GM21737 (cell line): ENCODE measurements at regions not wholly inside any gene's neighbourhood (a gene's known extent, or its start where the extent isn't known, plus 50 kb on each side); places are given as distances from the start of the nearest gene placed in this dataset.

Experiments used
- ATAC-seq: cut with Tn5 transposase; IDR thresholded peaks from one replicate; pipeline ENCODE4 v1.9.1; 2021; ENCODE audit warnings: mild to moderate bottlenecking, moderate library complexity; ENCODE audit not compliant: unreplicated experiment

DNA sequence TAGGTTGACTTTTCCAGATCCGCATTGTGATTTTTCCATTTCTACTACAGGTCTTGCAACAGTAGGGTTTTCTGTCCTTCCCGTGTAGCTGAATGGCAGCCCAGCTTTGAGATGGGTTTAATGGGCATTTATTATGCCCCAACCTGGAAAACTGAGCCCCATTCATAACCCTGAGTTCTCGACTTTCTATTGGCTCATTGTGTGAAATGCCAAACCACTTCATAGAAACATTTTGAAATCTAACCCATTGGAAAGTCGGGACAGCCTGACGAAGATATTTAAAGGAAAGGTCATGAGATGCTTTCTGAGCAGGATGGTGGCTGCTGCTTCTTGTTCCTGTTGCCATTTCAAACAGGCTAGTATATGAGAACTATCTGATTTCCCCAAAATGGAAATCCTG, 203.5 kb downstream of the ZFP36L2 start:
- no peak for ATAC-seq

DNA sequence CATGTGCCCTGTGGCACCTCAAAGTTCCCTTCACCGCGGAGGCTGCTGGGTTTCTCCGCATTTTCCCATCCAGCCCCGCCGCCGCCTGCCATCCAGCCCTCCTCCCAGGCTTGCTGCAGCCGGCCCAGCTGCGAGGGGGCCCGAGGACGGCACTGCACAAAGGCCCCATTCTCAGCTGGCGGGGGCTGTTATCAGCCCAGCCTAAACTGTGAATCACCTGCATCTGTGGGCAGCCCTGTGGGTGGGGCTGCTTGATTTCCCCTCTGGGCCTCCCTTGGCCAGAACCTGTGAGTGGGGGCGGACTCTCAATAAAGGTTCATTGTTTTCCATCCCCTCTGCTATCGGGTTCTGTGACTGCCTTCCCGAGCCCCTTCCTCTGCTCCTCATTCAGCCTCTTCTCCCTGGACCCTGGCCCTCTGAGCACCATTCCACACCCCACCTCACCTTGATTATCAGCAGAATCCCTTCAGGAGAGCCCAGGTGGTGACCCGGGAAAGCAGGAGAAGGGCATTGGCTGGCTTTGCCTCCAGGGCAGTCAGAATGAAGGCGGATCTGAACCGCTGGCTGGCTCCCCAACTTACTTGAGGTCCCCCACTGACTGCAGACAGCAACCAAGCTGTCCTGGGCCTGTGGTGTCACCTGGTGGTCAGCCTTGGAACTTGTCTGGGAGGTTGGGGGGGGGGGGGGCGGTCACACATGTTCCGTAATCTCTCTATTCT, 204.5 kb downstream of the ZFP36L2 start:
- no peak for ATAC-seq

DNA sequence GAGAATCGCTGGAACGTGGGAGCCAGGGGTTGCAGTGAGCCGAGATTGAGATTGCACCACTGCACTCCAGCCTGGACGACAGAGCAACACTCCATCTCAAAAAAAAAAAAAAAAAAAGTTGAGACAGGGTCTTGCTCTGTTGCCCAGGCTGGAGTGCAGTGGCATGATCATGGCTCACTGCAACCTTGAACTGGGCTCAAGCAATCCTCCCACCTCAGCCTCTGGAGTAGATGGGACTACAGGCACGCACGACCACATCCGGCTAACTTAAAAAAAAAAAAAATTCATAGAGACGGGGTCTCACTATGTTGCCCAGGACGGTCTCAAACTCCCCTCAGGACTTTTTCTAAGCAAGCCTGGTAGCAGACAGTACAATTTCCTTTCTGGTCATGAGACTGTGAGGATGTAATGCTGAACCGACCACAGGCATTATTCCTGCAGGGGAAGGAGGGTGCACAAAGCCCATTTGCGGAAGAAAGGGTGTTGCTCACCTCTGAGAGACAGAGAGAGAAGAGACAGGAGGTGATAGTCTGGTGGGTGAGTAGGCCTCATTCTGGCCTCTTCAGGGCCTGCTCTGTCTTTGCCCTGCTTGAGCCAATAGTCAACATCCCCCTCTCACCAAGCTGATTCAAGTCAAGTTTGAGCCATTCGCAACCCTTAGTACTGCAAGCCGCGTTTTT, 205.3 kb downstream of the ZFP36L2 start:
- no peak for ATAC-seq

DNA sequence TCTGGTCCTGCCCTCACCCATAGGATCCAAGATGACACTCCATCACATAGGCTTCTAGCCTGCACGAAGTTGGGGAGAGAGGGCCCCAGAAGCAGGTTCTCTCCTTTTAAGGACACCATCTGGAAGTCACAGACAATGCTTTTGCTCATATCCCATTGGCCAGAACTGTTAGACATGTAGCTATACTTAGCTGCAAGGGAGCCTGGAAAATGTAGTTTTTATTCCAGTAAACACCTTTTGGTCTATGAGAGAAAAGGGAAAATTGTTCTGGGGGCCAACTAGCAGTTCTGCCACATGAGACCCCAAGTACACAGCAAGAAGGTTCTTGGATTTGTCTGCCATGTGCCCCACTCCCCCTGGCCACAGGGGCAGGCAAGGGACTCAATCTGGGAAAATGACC, 206.1 kb downstream of the ZFP36L2 start:
- ATAC-seq, result no peak

- ATAC-seq, result no peak
Measured at GRCh38 chr2:43019536-43020183, 206.7 kb downstream of the ZFP36L2 start.

GRCh38 chr2:43019025-43019367, 207.4 kb downstream of the ZFP36L2 start:
- ATAC-seq, result no peak

DNA sequence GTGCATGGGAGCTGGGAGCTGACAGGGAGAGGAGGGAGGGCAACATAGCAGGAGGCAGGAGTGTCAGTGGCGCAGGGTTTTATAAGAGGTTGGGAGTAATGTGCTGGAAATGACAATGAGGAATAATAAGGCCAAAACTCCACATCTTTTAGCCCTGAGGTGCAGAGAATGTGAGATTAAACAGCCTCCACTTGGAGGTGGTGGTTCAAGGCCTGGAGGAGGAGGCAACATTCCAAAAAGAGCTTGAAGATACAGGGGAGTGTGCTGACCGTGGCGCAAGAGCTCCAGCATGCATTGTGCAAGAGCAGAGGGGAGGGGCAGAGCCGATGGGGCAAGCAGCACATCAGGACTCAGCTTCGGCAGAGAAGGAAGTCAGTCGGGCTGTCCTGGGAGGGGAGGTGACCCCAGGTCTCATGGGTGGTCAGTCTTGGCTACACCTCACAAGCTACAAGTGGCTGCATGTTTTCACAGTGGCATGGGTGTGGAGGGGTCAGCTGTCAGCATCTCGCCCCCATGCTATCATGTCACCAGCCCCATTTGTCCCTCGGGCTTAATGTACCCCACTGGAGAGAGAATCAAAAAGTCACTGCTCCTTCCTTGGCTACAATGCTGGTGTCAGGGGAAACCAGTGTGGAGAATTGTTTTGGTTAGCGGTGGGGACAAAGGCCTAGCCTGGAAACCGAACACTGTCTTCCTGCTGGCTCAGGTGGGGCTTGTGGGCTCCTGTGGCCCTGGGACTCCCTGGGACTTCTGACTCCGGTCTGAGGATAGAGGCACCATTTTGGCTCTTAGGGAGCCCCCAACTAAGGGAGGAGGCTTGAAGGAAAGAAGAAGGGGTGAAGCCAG, 208.0 kb downstream of the ZFP36L2 start:
- no peak for ATAC-seq

- ATAC-seq, result no peak
Measured at GRCh38 chr2:43013821-43014345, 212.5 kb downstream of the ZFP36L2 start.

- ATAC-seq, result no peak
Measured at GRCh38 chr2:43012966-43013365, 213.4 kb downstream of the ZFP36L2 start.

DNA sequence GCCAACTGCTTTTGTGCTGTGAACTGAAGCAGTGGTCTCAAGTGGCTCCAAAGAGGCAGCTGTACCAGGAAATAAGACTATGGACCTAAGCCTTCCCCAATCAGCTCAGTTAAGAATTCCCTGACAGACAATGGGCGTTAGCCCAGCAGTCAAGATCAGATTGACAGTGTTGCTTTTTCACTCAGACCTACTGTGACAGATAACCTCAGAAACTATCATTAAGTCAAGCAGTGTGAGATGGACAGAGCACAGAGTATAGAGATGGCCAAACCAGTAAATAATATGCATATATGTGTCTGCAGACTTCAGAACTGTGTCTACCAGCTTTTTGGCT, 215.3 kb downstream of the ZFP36L2 start:
- ATAC-seq, result no peak

GRCh38 chr2:43010438-43011157, 215.8 kb downstream of the ZFP36L2 start:
- no peak for ATAC-seq

DNA sequence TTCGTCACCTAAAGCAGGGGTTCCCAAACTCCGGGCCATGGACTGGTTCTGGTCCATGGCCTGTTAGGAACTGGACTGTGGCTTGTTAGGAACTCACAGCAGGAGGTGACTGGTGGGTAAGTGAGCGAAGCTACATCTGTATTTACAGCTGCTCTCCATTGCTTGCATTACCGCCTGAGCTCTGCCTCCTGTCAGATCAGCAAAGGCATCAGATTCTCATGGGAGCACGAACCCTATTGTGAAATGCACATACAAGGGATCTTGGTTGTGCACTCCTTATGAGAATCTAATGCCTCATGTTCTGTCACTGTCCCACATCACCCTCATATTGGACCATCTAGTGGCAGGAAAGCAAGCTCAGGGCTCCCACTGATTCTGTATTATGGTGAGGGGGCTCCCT, 217.0 kb downstream of the ZFP36L2 start:
- ATAC-seq, result no peak

GRCh38 chr2:43008388-43008787, 216.0 kb upstream of the HAAO start:
- ATAC-seq, result no peak

DNA sequence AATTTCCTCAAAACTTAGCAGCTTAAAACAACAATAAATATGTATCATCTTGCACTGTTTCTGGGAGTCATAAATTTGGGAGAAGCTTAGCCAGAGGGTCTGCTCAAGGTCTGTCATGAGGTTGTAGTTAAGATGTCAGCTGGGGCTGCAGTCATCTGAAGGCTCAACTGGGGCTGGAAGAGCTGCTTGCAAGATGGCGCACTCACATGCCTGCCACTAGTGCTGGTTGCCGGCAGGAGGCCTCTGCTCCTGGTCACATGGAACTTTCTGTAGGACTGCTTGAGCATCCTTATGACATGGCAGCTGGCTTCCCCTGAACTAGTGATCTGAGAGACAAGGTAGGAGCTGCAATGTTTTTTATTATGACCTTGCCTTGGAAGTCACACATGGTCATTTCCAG, 215.5 kb upstream of the HAAO start:
- ATAC-seq, result no peak

- no peak for ATAC-seq
Measured at GRCh38 chr2:43006834-43007543, 214.6 kb upstream of the HAAO start.

- ATAC-seq, result no peak
Measured at GRCh38 chr2:43005975-43006833, 213.8 kb upstream of the HAAO start.

DNA sequence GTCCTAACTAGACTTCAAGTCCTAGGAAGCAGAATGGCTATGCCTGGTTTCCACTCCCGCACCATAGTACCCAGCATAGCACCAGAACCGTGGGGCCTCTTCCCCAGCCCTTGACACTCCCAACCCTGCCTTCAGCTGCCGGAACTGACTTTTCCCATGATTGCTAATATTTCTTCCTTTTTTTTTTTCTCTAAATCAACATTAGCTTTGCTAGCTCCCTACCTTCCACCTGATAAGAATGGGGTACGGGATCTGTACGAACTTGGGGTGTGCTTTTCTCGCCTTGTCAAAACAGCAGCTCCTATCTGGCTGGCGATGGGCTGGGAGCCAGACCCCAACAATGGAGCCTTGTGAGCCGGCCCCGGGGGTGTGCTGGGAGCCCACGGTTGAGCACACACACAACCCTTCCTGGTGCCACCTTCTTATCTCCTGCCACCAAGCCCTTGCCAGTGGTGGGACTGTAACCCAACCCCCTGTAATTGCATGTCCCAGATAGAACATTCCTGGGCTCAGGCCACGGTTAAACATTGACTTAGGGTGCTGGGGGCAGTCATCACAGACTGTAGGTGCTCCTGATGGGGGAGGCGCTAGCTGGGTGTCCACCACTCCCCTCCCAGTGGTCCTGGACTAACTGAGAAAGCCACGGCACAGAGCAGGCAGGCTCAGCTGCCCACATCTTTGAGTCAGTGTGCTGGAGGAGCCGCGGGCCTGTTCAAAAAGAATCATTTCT, 213.0 kb upstream of the HAAO start:
- ATAC-seq, result no peak

DNA sequence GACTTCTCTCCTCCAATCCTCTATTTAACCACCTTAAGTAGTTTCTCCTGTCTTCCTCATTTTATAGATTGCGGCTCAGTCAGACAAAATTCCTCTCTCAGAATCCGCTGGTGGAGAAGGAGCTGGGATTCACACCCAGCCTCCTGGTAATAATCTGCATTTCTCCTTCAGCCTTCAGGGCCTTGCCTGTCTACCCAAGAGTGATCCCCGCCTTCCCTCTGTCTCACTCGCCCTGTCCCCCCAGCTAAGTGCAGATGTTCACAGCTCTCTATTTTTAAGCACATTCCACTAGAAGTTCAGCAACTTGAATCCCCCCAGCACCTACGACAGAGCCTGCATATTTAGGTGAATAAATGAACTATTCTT, 212.5 kb upstream of the HAAO start:
- ATAC-seq, result no peak
